ENCODE measurements at regions not wholly inside any gene's neighbourhood (a gene's known extent, or its start where the extent isn't known, plus 50 kb on each side); places are given as distances from the start of the nearest gene placed in this dataset.

DNA sequence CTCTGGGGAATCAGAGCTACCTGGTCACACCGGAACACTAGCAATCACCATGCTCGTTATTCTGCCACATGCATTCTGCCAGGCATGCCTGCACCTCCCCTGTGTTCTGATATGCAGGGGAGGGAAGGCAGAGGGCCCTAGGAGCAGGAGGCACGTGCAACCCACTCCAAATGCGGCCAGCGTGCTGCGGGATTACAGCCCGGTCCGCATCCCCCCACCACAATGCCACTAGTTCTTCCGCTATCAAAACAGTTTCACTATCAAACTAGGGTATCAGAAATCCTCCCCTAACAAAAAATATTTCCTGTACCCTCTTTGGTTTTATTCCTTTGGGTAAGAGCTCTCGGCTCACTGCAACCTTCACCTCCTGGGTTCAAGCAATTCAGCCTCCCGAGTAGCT lies 223.2 kb upstream of the IGF1R start:
- TF ChIP-seq, protein P1, sequence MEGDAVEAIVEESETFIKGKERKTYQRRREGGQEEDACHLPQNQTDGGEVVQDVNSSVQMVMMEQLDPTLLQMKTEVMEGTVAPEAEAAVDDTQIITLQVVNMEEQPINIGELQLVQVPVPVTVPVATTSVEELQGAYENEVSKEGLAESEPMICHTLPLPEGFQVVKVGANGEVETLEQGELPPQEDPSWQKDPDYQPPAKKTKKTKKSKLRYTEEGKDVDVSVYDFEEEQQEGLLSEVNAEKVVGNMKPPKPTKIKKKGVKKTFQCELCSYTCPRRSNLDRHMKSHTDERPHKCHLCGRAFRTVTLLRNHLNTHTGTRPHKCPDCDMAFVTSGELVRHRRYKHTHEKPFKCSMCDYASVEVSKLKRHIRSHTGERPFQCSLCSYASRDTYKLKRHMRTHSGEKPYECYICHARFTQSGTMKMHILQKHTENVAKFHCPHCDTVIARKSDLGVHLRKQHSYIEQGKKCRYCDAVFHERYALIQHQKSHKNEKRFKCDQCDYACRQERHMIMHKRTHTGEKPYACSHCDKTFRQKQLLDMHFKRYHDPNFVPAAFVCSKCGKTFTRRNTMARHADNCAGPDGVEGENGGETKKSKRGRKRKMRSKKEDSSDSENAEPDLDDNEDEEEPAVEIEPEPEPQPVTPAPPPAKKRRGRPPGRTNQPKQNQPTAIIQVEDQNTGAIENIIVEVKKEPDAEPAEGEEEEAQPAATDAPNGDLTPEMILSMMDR (IDR thresholded peaks at IDR 0.05): no peak
- TF ChIP-seq, protein P2, sequence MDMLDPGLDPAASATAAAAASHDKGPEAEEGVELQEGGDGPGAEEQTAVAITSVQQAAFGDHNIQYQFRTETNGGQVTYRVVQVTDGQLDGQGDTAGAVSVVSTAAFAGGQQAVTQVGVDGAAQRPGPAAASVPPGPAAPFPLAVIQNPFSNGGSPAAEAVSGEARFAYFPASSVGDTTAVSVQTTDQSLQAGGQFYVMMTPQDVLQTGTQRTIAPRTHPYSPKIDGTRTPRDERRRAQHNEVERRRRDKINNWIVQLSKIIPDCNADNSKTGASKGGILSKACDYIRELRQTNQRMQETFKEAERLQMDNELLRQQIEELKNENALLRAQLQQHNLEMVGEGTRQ (IDR thresholded peaks at IDR 0.05): no peak
- TF ChIP-seq MAZ (IDR thresholded peaks at IDR 0.05; ENCODE audit: borderline replicate concordance, low read depth, low read length): no peak
- TF ChIP-seq SMC3 (IDR thresholded peaks at IDR 0.05): no peak
- no peak for TF ChIP-seq POLR2A (IDR thresholded peaks at IDR 0.05; ENCODE audit: low read length)
- TF ChIP-seq NR3C1 (IDR thresholded peaks at IDR 0.05): no peak
- TF ChIP-seq BHLHE40 (IDR thresholded peaks at IDR 0.05; ENCODE audit: low read depth, low read length): no peak
- no peak for TF ChIP-seq JUN (IDR thresholded peaks at IDR 0.05)
- no peak for TF ChIP-seq SREBF2 (IDR thresholded peaks at IDR 0.05)
- TF ChIP-seq RCOR1 (IDR thresholded peaks at IDR 0.05; ENCODE audit: low read depth, low read length): no peak
- TF ChIP-seq EP300 (IDR thresholded peaks at IDR 0.05): no peak
- TF ChIP-seq PHF8 (IDR thresholded peaks at IDR 0.05; ENCODE audit: borderline replicate concordance, low read depth): no peak

Measured in A549 (cell line).